Upper lobe of left lung (tissue), 6 donors: ENCODE measurements at regions not wholly inside any gene's neighbourhood (a gene's known extent, or its start where the extent isn't known, plus 50 kb on each side); places are given as distances from the start of the nearest gene placed in this dataset.

Source experiments
- ATAC-seq, 2 donors: fragments of 200-7000 bp; cut with Tn5 transposase; one replicate each; pipeline ENCODE4 v1.9.1; 2022; ENCODE audit warnings: mild to moderate bottlenecking in 2 of 2, moderate library complexity in 2 of 2; ENCODE audit not compliant: low FRiP score in 2 of 2
- DNase-seq, 2 donors: peaks; one replicate each; pipeline ENCODE4 v3.0.0-alpha.2; 2019 to 2020
- H3K27ac ChIP-seq, 4 donors: fragments of 200-600 bp; sonication (generic); one replicate each; pipeline ENCODE4 v1.5.1; 2016 to 2019
- H3K27me3 ChIP-seq, 4 donors: fragments of 200-600 bp; sonication (generic); one replicate each; pipeline ENCODE4 v1.5.1; 2017 to 2019
- H3K36me3 ChIP-seq, 4 donors: fragments of 200-600 bp; sonication (generic); one replicate each; pipeline ENCODE4 v1.5.1; 2016 to 2019
- H3K4me1 ChIP-seq, 4 donors: fragments of 200-600 bp; sonication (generic); one replicate each; pipeline ENCODE4 v1.5.1; 2018 to 2019
- H3K4me3 ChIP-seq, 4 donors: fragments of 200-600 bp; sonication (generic); one replicate each; pipeline ENCODE4 v1.5.1; 2017 to 2019; ENCODE audit warnings: mild to moderate bottlenecking in 2 of 4, moderate library complexity in 1 of 4
- H3K9me3 ChIP-seq, 4 donors: fragments of 200-600 bp; sonication (generic); one replicate each; pipeline ENCODE4 v1.5.1; 2018 to 2019
- CTCF ChIP-seq, 6 experiments: fragments of 450-650 bp in 4 of 6; fragments of 200-600 bp in 2 of 6; sonication (generic) in 2 of 6; IDR thresholded peaks; one replicate each; pipeline ENCODE4 v1.5.1; 2016 to 2019; ENCODE audit warnings: antibody characterized with exemption in 6 of 6
- EP300 ChIP-seq, 4 donors: sonication (generic); formaldehyde crosslinking; IDR thresholded peaks; one replicate each; pipeline ENCODE4 v1.5.1; 2017; ENCODE audit warnings: antibody characterized with exemption in 4 of 4, control low read depth in 2 of 4
- POLR2A ChIP-seq, 4 donors: fragments of 450-650 bp; IDR thresholded peaks; one replicate each; pipeline ENCODE4 v1.5.1; 2016 to 2017; ENCODE audit warnings: antibody characterized with exemption in 4 of 4, mild to moderate bottlenecking in 2 of 4
- POLR2AphosphoS5 ChIP-seq, 2 donors: sonication (generic); formaldehyde crosslinking; IDR thresholded peaks; one replicate each; pipeline ENCODE4 v1.5.1; 2017; ENCODE audit warnings: antibody characterized with exemption in 2 of 2
- WGBS, 2 donors: methylation state at CpG; one replicate each; pipeline ENCODE4 v1.1.5; 2017 to 2018; 5-methylcytosine and 5-hydroxymethylcytosine counted together
- donor health status: DM: no; HTN: no; CAD: no; lungs with moderate emphysema.
- donor health status: DM: no; HTN: yes; CAD: no; lungs with severe emphysema.

- 31 to 46% methylated on average over 2 of the region's 2 CpGs for WGBS, 2 donors
- TF ChIP-seq CTCF (IDR thresholded peaks at IDR 0.05), result no peak
- TF ChIP-seq POLR2A (IDR thresholded peaks at IDR 0.05), result no peak
- no peak for TF ChIP-seq POLR2AphosphoS5 (IDR thresholded peaks at IDR 0.05)
- TF ChIP-seq EP300 (IDR thresholded peaks at IDR 0.05), result no peak
- no peaks in the 10 kb centered on the region for H3K36me3 ChIP-seq
- ATAC-seq (no peak), DNase-seq (no peak)
- H3K4me3 ChIP-seq, result no peak overlapping the region
- H3K27ac ChIP-seq, result no peak overlapping the region
- H3K4me1 ChIP-seq, result no peaks in the 10 kb centered on the region
- peaks cover 0 to 3% (median 0%) of the 10 kb centered on the region in 4 donors for H3K9me3 ChIP-seq
- no peaks in the 10 kb centered on the region for H3K27me3 ChIP-seq
Measured at GRCh38 chr2:119104414-119104813, 54.1 kb downstream of the C1QL2 start.

GRCh38 chr2:119102964-119103363, 55.6 kb downstream of the C1QL2 start:
- H3K27me3 ChIP-seq, result no peaks in the 10 kb centered on the region
- H3K4me1 ChIP-seq, result no peaks in the 10 kb centered on the region
- H3K4me3 ChIP-seq, result no peak overlapping the region

GRCh38 chr2:119088416-119088815, 70.1 kb downstream of the C1QL2 start:
- 67 to 80% methylated on average over 1 of the region's 1 CpG for WGBS, 2 donors
- TF ChIP-seq POLR2A (IDR thresholded peaks at IDR 0.05), result no peak
- TF ChIP-seq EP300 (IDR thresholded peaks at IDR 0.05), result no peak
- no peak for TF ChIP-seq CTCF (IDR thresholded peaks at IDR 0.05)
- no peaks in the 10 kb centered on the region for H3K36me3 ChIP-seq
- no peak overlapping the region for H3K27ac ChIP-seq
- no peak overlapping the region for H3K4me3 ChIP-seq
- DNase-seq, result no peak
- H3K9me3 ChIP-seq, result no peaks in the 10 kb centered on the region
- H3K4me1 ChIP-seq, result no peaks in the 10 kb centered on the region
- H3K27me3 ChIP-seq, result no peaks in the 10 kb centered on the region
- ATAC-seq, result no peak

More at GRCh38 chr2:119102964-119103363, 55.6 kb downstream of the C1QL2 start:
- no peak for ATAC-seq
- no peak for DNase-seq
- peaks cover 0 to 3% (median 0%) of the 10 kb centered on the region in 4 donors for H3K9me3 ChIP-seq
- TF ChIP-seq EP300 (IDR thresholded peaks at IDR 0.05) (no peak), POLR2AphosphoS5 (IDR thresholded peaks at IDR 0.05) (no peak), CTCF (IDR thresholded peaks at IDR 0.05) (no peak), POLR2A (IDR thresholded peaks at IDR 0.05) (no peak)
- H3K36me3 ChIP-seq, result no peaks in the 10 kb centered on the region
- no peak overlapping the region for H3K27ac ChIP-seq

GRCh38 chr2:119086327-119086726, 72.2 kb downstream of the C1QL2 start:
- no peak for DNase-seq
- no peaks in the 10 kb centered on the region for H3K36me3 ChIP-seq
- H3K9me3 ChIP-seq, result no peaks in the 10 kb centered on the region
- no peak overlapping the region for H3K4me3 ChIP-seq
- no peaks in the 10 kb centered on the region for H3K27me3 ChIP-seq
- H3K4me1 ChIP-seq, result no peaks in the 10 kb centered on the region
- TF ChIP-seq CTCF (IDR thresholded peaks at IDR 0.05), result no peak
- no peak for ATAC-seq
- H3K27ac ChIP-seq, result no peak overlapping the region
- WGBS, 2 donors, result 35 to 44% methylated on average over 8 of the region's 8 CpGs

GRCh38 chr2:119085613-119086012, 72.9 kb downstream of the C1QL2 start:
- Histone ChIP-seq H3K4me3 (no peak overlapping the region), H3K27ac (no peak overlapping the region), H3K9me3 (no peaks in the 10 kb centered on the region), H3K4me1 (no peaks in the 10 kb centered on the region), H3K36me3 (no peaks in the 10 kb centered on the region), H3K27me3 (no peaks in the 10 kb centered on the region)
- WGBS, 2 donors, result 31 to 33% methylated on average over 6 of the region's 6 CpGs
- ATAC-seq, result no peak
- no peak for DNase-seq
- TF ChIP-seq POLR2AphosphoS5 (IDR thresholded peaks at IDR 0.05) (no peak), POLR2A (IDR thresholded peaks at IDR 0.05) (no peak), EP300 (IDR thresholded peaks at IDR 0.05) (no peak), CTCF (IDR thresholded peaks at IDR 0.05) (no peak)
